Thyroid gland (tissue), 4 donors: ENCODE measurements at regions not wholly inside any gene's neighbourhood (a gene's known extent, or its start where the extent isn't known, plus 50 kb on each side); places are given as distances from the start of the nearest gene placed in this dataset.

ENCODE experiments used
- POLR2A ChIP-seq, 2 donors: fragments of 450-650 bp; IDR thresholded peaks; one replicate each; pipeline ENCODE4 v1.6.1; 2017; ENCODE audit warnings: antibody characterized with exemption in 2 of 2, mild to moderate bottlenecking in 2 of 2, moderate library complexity in 1 of 2
- TF ChIP-seq, protein P1 (sequence below), 6 experiments: fragments of 200-600 bp in 3 of 6; fragments of 450-650 bp in 3 of 6; sonication (generic) in 3 of 6; IDR thresholded peaks; one replicate each; pipeline ENCODE4 v1.5.1; 2016 to 2019; ENCODE audit warnings: antibody characterized with exemption in 6 of 6, mild to moderate bottlenecking in 2 of 6, inconsistent platforms in 1 of 6, moderate library complexity in 1 of 6

GRCh38 chr20:4502756-4503155 is 183.5 kb upstream of the PRNP start:
- TF ChIP-seq, protein P1, sequence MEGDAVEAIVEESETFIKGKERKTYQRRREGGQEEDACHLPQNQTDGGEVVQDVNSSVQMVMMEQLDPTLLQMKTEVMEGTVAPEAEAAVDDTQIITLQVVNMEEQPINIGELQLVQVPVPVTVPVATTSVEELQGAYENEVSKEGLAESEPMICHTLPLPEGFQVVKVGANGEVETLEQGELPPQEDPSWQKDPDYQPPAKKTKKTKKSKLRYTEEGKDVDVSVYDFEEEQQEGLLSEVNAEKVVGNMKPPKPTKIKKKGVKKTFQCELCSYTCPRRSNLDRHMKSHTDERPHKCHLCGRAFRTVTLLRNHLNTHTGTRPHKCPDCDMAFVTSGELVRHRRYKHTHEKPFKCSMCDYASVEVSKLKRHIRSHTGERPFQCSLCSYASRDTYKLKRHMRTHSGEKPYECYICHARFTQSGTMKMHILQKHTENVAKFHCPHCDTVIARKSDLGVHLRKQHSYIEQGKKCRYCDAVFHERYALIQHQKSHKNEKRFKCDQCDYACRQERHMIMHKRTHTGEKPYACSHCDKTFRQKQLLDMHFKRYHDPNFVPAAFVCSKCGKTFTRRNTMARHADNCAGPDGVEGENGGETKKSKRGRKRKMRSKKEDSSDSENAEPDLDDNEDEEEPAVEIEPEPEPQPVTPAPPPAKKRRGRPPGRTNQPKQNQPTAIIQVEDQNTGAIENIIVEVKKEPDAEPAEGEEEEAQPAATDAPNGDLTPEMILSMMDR (IDR thresholded peaks at IDR 0.05): no peak
- TF ChIP-seq POLR2A (IDR thresholded peaks at IDR 0.05): no peak
